ENCODE measurements at regions not wholly inside any gene's neighbourhood (a gene's known extent, or its start where the extent isn't known, plus 50 kb on each side); places are given as distances from the start of the nearest gene placed in this dataset.

- no peak for DNase-seq
These were observed 135.1 kb upstream of the MYLIP start for GRCh38 chr6:15993716-15994228.

DNA sequence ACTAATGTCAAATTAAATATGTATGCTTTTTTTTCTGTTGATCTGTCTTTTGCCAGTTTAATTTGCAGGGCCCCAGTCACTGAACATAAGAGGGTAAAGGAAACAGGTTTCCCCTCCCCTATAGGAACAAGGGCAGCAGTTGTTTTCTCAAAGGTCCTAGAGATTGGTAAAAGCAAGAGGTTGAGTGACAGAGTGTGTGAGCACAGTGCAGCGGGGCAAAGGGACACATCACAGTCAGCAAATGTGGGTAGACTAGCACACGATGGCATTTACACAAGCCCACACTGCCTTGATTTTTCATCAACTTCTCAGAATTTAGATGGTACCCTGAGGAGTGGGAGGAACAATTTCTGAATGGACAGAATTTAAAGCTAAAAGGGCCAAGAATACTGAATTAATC, 138.7 kb upstream of the MYLIP start:
- DNase-seq: no peak

DNA sequence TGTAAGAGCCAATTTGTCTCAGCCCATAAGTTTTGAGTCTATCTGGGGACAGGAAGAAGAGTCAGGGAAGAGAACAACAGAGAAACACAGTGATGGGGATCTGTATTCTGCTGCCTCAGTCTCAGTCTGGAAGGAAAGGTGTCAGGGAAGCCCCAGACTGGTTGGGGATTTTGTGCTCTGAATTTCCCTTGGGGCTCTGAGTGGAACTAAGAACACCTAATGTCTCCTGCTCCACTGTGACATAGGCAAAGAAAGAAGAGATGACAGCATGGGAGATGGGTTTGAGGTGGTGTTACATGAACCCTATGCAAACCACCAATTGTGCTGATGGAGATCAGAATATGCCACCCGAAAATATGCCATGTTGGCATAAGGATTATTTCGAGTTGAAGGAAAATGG, 139.5 kb upstream of the MYLIP start:
- no peak for DNase-seq

DNA sequence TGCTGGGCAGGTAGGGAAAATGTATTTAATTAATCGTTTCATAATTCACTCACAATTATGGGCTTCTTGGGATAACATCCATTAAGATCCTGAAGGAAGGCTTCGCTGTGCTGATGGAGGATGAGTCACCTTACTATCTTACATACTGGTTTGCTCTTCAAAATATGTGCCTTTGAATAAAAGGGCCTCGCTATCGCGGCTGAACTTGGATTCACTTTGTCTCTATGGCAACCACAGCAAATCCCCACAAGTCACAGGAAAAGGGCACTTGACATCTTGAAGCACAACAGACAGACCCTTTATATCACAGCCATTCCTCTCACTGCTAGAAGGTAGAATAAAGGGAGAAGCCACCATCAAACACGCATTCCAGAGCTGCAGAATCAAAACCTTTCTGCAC, 141.3 kb upstream of the MYLIP start:
- no peak for DNase-seq

DNA sequence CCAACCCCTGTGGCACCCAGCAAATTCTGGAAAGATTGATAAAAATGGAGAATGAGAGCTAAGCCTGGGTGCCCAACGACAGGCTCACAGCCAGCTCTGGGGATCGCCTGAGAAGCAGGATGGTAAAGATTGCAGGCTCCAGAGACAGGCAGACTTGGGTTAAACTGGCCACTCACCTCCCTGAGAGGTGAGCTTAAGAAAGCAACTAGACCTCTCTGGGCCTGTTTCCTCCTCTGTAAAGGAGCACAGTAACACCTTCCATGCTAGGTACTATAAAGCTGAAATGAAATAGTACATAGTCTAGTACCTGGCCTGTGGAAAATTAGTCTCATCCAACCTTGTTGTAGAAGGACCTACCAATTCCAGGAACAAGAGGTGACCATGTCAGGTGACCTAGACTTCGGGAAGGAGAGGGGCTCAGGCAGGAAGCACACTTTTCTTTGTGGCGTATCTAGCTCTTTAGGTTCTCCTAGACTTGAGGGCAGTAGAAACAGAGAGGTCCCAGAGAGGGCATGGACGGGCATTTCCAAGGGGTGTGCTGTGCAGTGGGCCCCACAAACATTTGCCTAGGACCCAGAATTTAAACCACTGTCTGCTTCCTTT, 142.8 kb upstream of the MYLIP start:
- no peak for DNase-seq

DNA sequence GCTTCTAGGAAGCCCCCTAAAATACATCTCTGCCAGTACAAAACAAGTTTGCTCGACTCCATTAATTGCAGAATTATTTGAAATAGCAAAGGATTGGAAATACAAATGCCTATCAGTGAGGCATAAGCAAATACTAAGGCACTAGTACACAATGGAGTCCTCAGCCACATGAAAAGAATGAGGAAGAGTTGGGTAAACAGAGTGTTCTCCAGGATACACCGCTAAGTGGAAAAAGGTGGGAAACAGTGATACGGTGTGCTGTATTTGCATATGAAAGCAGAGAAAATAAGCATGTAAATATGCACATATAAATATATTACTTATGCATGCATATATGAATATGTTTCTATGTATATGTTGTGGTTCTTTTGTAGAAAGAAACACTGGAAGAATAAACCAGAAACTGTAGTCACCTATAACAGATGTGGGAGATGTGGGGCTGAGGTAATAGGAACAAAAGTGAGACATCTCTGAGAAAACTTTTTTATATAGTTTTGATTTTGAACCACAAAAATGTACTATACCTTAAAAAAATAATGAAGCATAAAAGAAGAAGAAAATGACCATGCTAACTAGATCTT, 143.4 kb upstream of the MYLIP start:
- no peak for DNase-seq

DNA sequence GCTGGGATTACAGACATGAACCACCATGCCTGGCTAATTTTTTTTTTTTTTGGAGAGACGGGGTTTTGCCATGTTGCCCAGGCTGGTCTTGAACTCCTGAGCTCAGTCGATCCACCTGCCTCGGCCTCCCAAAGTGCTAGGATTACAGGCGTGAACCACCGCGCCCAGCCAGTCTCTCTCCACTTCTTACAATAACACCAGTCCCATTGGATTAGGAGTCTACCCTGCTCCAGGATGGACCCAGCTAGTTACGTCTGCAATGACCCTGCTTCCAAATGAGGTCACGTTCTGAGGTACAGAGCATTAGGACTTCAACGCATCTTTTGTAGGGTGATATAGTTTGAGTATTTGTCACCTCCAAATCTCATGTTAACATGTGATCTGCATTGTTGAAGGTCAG, 146.9 kb upstream of the MYLIP start:
- no peak for DNase-seq

DNA sequence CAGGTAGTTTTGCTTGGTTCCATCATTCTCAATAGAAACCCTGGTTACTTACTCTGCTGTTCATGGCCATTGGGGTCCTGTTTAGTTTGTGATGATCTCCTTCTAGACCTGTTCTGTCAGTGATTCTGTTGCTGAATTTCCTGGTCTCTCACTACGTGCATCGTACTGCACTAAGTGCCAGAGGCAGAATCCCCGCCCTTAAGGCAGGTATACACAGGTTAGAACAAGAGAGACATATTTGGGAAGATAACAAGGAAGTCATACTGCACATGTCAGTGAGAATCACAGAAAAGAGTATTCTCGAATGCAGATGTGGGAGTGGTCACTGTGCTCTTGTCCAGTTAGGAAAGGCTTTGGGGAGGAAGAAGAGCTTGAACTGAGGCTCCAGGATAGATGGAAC, 148.1 kb upstream of the MYLIP start:
- no peak for DNase-seq

GRCh38 chr6:15978426-15978825, 150.5 kb upstream of the MYLIP start:
- DNase-seq: no peak

DNA sequence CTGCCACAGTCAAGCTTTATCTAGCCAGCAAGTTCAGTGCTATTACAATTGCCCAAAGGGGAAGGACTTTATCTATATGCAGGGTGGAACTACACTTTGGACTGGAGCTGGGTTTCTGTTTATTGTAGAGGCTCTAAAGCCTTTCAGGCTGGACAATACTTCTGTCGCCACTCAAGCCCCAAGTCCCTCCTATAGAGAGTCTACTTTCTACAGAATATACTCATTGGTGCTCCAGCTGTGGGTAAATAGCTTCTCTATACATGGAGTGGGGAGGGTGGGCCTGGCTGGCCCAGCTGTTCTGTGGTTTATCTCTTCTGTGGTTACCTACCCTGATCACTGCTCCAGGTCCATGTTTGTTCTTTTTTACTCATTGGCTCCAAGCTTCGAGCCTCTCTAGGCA, 151.8 kb upstream of the MYLIP start:
- DNase-seq: no peak

DNA sequence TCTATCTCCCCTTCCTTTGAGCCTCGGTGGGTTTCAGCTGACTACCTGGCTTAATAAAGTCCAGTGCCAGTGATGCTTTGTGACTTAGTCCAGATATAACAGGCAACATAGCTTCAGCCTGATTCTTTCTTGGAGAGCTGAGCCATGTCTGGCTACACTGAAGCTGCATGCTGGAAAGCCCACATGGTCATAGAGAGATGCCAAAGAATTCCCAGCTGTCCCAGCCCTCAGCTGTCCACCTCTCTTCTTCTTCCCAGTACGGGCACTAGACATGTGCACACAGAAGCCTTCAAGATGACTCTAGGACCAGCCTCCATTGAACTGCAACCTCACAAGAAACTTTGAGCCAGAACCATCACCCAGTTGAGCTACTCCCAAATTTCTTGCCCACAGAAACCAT, 154.1 kb upstream of the MYLIP start:
- DNase-seq: no peak

GRCh38 chr6:15970517-15970916, 158.4 kb upstream of the MYLIP start:
- DNase-seq: no peak

GRCh38 chr6:15969236-15969778, 159.6 kb upstream of the MYLIP start:
- DNase-seq: no peak

DNA sequence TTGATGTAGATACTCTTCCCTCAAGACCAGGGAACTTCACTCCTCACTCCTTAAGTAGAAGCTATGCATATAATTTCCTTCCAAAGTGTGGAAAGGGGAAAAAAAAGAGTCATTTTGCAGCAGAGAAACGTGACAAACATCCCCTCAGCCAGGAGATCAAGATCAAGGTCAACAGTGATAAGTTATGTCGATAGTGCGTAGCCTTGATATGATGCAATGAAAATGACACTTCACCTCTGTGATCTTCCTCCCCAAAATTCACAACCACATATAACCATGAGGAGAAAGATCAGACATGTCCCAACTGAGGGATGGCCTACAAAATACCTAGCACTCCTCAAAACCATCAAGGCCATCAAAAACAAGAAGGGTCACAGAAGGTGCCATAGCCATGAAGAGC, 160.4 kb upstream of the MYLIP start:
- no peak for DNase-seq

GRCh38 chr6:15966000-15966520, 162.8 kb upstream of the MYLIP start:
- DNase-seq: no peak

GRCh38 chr6:15962449-15962764, 166.5 kb upstream of the MYLIP start:
- DNase-seq: no peak

- DNase-seq: no peak
These were observed 167.0 kb upstream of the MYLIP start for GRCh38 chr6:15961635-15962448.

GRCh38 chr6:15960740-15961634, 167.9 kb upstream of the MYLIP start:
- DNase-seq: no peak

GRCh38 chr6:15957655-15958169, 171.2 kb upstream of the MYLIP start:
- no peak for DNase-seq

- no peak for DNase-seq
These were observed 172.4 kb upstream of the MYLIP start for GRCh38 chr6:15956205-15957106.

DNA sequence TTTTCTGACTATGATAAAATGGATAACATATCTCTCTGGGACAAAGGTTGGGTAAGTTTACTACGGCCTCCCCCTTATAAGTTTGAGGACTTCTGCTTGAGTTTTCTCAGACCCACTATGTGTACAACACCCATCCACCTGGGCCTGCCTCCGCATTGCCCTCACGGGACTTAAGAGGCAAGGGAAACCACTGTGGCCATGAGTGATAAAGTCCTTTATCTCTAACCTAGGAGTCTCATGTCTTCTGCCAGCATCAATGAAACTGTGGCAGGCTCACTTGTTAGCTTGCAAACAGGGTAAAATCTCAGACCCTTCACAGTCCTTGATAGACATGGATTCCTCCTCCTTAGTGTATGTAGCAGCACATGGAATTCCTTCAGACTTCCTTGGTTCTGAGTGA, 173.4 kb upstream of the MYLIP start:
- no peak for DNase-seq

All from NCI-H82 (cell line).